ENCODE measurements at regions not wholly inside any gene's neighbourhood (a gene's known extent, or its start where the extent isn't known, plus 50 kb on each side); places are given as distances from the start of the nearest gene placed in this dataset.

- FAIRE-seq (no peak), DNase-seq (ENCODE audit: insufficient read length, low spot score) (no peak)
- TF ChIP-seq POLR2A (IDR thresholded peaks at IDR 0.05; ENCODE audit: low read depth, low read length) (no peak), TAF1 (IDR thresholded peaks at IDR 0.05; ENCODE audit: low read depth, low read length) (no peak), POLR2AphosphoS5 (IDR thresholded peaks at IDR 0.05; ENCODE audit: low read depth, low read length) (no peak), SPI1 (IDR thresholded peaks at IDR 0.05; ENCODE audit: low read depth, low read length) (no peak), PAX5 (IDR thresholded peaks at IDR 0.05; ENCODE audit: insufficient read depth, low read length, severe bottlenecking) (no peak)
Observed at GRCh38 chr1:214117780-214118179, 130.0 kb downstream of the PROX1 start.

GRCh38 chr1:214120191-214120590, 132.4 kb downstream of the PROX1 start:
- DNase-seq (ENCODE audit: insufficient read length, low spot score) (no peak), FAIRE-seq (no peak)
- TF ChIP-seq TAF1 (IDR thresholded peaks at IDR 0.05; ENCODE audit: low read depth, low read length) (no peak), POLR2A (IDR thresholded peaks at IDR 0.05; ENCODE audit: low read depth, low read length) (no peak), POLR2AphosphoS5 (IDR thresholded peaks at IDR 0.05; ENCODE audit: low read depth, low read length) (no peak), POU2F2 (IDR thresholded peaks at IDR 0.05; ENCODE audit: low read depth, low read length) (no peak), PAX5 (IDR thresholded peaks at IDR 0.05; ENCODE audit: insufficient read depth, low read length, severe bottlenecking) (no peak), SPI1 (IDR thresholded peaks at IDR 0.05; ENCODE audit: low read depth, low read length) (no peak)

- DNase-seq (ENCODE audit: insufficient read length, low spot score) (no peak), FAIRE-seq (no peak)
- no peak for TF ChIP-seq POU2F2 (IDR thresholded peaks at IDR 0.05; ENCODE audit: low read depth, low read length)
- no peak for TF ChIP-seq SPI1 (IDR thresholded peaks at IDR 0.05; ENCODE audit: low read depth, low read length)
- no peak for TF ChIP-seq PAX5 (IDR thresholded peaks at IDR 0.05; ENCODE audit: insufficient read depth, low read length, severe bottlenecking)
- TF ChIP-seq POLR2A (IDR thresholded peaks at IDR 0.05; ENCODE audit: low read depth, low read length), result no peak
- TF ChIP-seq TAF1 (IDR thresholded peaks at IDR 0.05; ENCODE audit: low read depth, low read length), result no peak
- TF ChIP-seq POLR2AphosphoS5 (IDR thresholded peaks at IDR 0.05; ENCODE audit: low read depth, low read length), result no peak
Observed at GRCh38 chr1:214120951-214121350, 133.2 kb downstream of the PROX1 start.

GRCh38 chr1:214122110-214122509, 134.3 kb downstream of the PROX1 start:
- no peak for FAIRE-seq

GRCh38 chr1:214123061-214123784, 135.4 kb downstream of the PROX1 start:
- FAIRE-seq (no peak), DNase-seq (ENCODE audit: insufficient read length, low spot score) (peak; percentile 30)
- TF ChIP-seq POLR2A (IDR thresholded peaks at IDR 0.05; ENCODE audit: low read depth, low read length) (no peak), SPI1 (IDR thresholded peaks at IDR 0.05; ENCODE audit: low read depth, low read length) (no peak), PAX5 (IDR thresholded peaks at IDR 0.05; ENCODE audit: insufficient read depth, low read length, severe bottlenecking) (no peak), POU2F2 (IDR thresholded peaks at IDR 0.05; ENCODE audit: low read depth, low read length) (no peak), POLR2AphosphoS5 (IDR thresholded peaks at IDR 0.05; ENCODE audit: low read depth, low read length) (no peak)

More at GRCh38 chr1:214122110-214122509, 134.3 kb downstream of the PROX1 start:
- no peak for TF ChIP-seq POU2F2 (IDR thresholded peaks at IDR 0.05; ENCODE audit: low read depth, low read length)
- no peak for TF ChIP-seq PAX5 (IDR thresholded peaks at IDR 0.05; ENCODE audit: insufficient read depth, low read length, severe bottlenecking)
- no peak for TF ChIP-seq SPI1 (IDR thresholded peaks at IDR 0.05; ENCODE audit: low read depth, low read length)
- TF ChIP-seq TAF1 (IDR thresholded peaks at IDR 0.05; ENCODE audit: low read depth, low read length), result no peak
- TF ChIP-seq POLR2AphosphoS5 (IDR thresholded peaks at IDR 0.05; ENCODE audit: low read depth, low read length), result no peak
- no peak for TF ChIP-seq POLR2A (IDR thresholded peaks at IDR 0.05; ENCODE audit: low read depth, low read length)
- no peak for DNase-seq (ENCODE audit: insufficient read length, low spot score)

GRCh38 chr1:214124281-214124805, 136.6 kb downstream of the PROX1 start:
- no peak for TF ChIP-seq POLR2AphosphoS5 (IDR thresholded peaks at IDR 0.05; ENCODE audit: low read depth, low read length)
- no peak for TF ChIP-seq POU2F2 (IDR thresholded peaks at IDR 0.05; ENCODE audit: low read depth, low read length)
- no peak for TF ChIP-seq TAF1 (IDR thresholded peaks at IDR 0.05; ENCODE audit: low read depth, low read length)
- no peak for TF ChIP-seq SPI1 (IDR thresholded peaks at IDR 0.05; ENCODE audit: low read depth, low read length)
- TF ChIP-seq PAX5 (IDR thresholded peaks at IDR 0.05; ENCODE audit: insufficient read depth, low read length, severe bottlenecking), result no peak
- no peak for TF ChIP-seq POLR2A (IDR thresholded peaks at IDR 0.05; ENCODE audit: low read depth, low read length)
- FAIRE-seq (no peak), DNase-seq (ENCODE audit: insufficient read length, low spot score) (no peak)

- FAIRE-seq (no peak), DNase-seq (ENCODE audit: insufficient read length, low spot score) (no peak)
- TF ChIP-seq SPI1 (IDR thresholded peaks at IDR 0.05; ENCODE audit: low read depth, low read length), result no peak
- no peak for TF ChIP-seq PAX5 (IDR thresholded peaks at IDR 0.05; ENCODE audit: insufficient read depth, low read length, severe bottlenecking)
- no peak for TF ChIP-seq TAF1 (IDR thresholded peaks at IDR 0.05; ENCODE audit: low read depth, low read length)
- TF ChIP-seq POU2F2 (IDR thresholded peaks at IDR 0.05; ENCODE audit: low read depth, low read length), result no peak
- no peak for TF ChIP-seq POLR2A (IDR thresholded peaks at IDR 0.05; ENCODE audit: low read depth, low read length)
- no peak for TF ChIP-seq POLR2AphosphoS5 (IDR thresholded peaks at IDR 0.05; ENCODE audit: low read depth, low read length)
Observed at GRCh38 chr1:214124915-214125314, 137.1 kb downstream of the PROX1 start.

- FAIRE-seq, result no peak
Observed at GRCh38 chr1:214125819-214126218, 138.0 kb downstream of the PROX1 start.

GRCh38 chr1:214126697-214127146, 138.9 kb downstream of the PROX1 start:
- FAIRE-seq (no peak), DNase-seq (ENCODE audit: insufficient read length, low spot score) (no peak)
- TF ChIP-seq PAX5 (IDR thresholded peaks at IDR 0.05; ENCODE audit: insufficient read depth, low read length, severe bottlenecking) (no peak), POLR2AphosphoS5 (IDR thresholded peaks at IDR 0.05; ENCODE audit: low read depth, low read length) (no peak), POLR2A (IDR thresholded peaks at IDR 0.05; ENCODE audit: low read depth, low read length) (no peak), TAF1 (IDR thresholded peaks at IDR 0.05; ENCODE audit: low read depth, low read length) (no peak), POU2F2 (IDR thresholded peaks at IDR 0.05; ENCODE audit: low read depth, low read length) (no peak), SPI1 (IDR thresholded peaks at IDR 0.05; ENCODE audit: low read depth, low read length) (no peak)

More at GRCh38 chr1:214125819-214126218, 138.0 kb downstream of the PROX1 start:
- TF ChIP-seq POU2F2 (IDR thresholded peaks at IDR 0.05; ENCODE audit: low read depth, low read length) (no peak), POLR2A (IDR thresholded peaks at IDR 0.05; ENCODE audit: low read depth, low read length) (no peak), TAF1 (IDR thresholded peaks at IDR 0.05; ENCODE audit: low read depth, low read length) (no peak), SPI1 (IDR thresholded peaks at IDR 0.05; ENCODE audit: low read depth, low read length) (no peak), POLR2AphosphoS5 (IDR thresholded peaks at IDR 0.05; ENCODE audit: low read depth, low read length) (no peak)
- no peak for DNase-seq (ENCODE audit: insufficient read length, low spot score)

Data from GM12891 (cell line).